Activated T-helper 1 cell treated with anti-CD3 and anti-CD28 coated beads, Interleukin-2, amount 50 U/mL, for 16 hours (primary cell): ENCODE measurements at regions not wholly inside any gene's neighbourhood (a gene's known extent, or its start where the extent isn't known, plus 50 kb on each side); places are given as distances from the start of the nearest gene placed in this dataset.

ENCODE experiments used
- DNase-seq, 2 donors: peaks; one replicate each; pipeline ENCODE4 v3.0.0-alpha.2; 2020; ENCODE audit warnings: low read depth in 1 of 2, low spot score in 1 of 2

DNA sequence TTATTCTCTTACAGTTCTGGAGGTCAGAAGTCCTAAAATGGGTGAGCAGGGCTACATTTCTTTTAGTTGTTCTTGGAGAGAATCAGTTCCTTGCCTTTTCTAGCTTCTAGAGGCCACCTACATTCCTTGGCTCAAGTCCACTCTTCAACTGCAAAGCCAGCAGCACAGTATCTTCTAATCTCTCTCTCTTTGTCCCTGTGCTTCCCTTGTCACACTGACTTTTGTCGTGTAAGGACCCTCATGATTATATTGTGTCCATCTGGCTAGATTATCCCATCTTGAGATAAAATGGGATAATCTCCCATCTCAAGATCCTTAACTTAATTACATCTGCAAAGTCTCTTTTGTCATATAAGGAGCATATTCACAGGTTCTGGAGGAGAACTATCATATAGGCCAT, 359.0 kb downstream of the ADRA2A start:
- no peak for DNase-seq

DNA sequence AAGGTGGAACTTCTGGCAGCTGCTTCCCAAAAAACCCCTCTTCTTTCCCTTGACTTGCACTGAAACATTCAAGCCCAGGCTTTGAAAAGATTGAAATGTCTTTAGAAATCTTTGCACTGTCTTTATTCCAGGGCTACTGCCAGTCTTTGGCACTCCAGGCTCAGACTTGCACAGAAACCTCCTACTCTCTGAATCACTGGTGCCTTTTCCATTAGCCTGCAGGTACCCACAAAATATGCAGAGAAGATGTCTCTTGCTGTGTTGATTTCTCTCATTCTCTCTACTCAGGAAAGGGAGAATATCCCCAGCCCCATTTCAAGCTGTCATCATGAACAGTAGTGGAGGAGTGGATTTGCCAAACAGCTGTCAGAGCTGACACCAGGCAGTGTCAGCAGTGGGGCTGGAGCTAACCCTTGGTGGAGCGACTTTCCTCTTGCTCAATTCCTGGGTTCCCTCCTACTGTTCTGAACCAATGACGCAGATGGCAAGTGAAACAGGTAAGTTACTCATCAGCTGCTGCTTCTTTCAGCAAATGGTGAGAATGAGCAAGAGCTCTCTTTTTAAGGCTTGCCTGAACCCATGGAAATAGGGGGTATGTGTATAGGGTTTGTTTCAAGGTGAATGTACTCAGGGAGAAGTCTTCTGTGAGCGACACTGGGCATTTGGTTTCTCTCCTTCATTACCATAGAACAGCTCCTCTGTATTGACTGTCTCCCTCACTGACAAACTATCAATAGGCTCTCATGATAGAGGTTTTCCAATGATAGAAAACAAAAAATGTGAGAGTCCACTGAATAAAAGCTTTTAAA, 362.4 kb downstream of the ADRA2A start:
- DNase-seq: no peak

DNA sequence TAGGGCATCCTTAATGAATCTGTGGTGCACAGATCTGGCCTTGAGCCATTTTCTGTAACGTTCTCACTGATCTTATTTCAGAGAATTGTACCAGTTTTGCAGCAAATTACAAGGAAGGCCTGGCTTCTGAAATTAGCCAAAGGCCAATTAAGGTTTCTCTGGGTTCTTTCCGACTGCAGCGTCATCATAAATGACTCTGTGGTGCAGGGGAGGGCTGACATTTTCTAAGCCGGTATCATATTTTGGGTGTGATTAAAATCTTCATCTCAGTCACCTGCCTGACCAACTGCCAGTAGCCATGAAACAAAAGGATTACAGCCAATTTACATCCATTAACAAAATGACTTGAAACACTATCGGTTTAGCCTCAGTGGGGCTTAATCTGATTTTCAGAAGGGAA, 363.7 kb downstream of the ADRA2A start:
- no peak for DNase-seq

DNA sequence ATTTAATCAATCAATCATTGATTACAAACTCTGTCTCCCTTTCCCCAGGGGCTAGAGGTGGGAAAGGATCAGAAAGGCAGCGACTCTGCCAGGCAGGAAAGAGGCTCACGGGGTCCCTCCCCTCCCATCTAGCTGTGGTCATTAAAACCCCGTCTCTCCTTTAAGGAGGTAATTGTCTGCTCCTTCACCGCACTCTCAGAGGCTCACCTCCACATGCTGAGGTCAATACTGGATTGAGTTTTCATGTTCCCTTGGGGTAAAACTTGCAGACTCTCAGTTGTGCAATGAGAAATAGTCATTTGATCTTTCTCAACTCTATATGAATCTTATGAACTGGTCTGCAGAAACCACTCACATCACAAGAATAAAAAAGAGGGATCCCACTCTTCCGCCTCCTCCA, 368.8 kb downstream of the ADRA2A start:
- no peak for DNase-seq

DNA sequence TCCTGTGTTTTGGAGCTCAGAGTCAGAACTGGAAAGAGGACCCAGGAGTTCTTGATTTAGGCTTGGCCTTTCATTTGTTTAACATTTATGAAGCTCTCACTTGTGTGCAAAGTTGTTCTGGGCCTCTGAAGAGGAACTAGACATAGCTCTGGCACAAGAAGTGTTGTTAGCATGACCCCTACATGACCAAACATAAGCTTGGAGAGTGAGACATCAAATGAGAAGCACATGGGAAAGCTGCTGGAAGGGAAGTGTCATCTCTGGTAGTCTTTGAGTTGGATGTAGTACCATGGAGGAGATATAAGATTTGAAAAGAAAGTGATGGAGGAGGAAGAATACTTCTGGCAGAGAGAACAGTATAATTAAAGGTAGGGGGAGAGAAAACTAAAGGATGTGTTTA, 370.1 kb downstream of the ADRA2A start:
- DNase-seq: no peak

DNA sequence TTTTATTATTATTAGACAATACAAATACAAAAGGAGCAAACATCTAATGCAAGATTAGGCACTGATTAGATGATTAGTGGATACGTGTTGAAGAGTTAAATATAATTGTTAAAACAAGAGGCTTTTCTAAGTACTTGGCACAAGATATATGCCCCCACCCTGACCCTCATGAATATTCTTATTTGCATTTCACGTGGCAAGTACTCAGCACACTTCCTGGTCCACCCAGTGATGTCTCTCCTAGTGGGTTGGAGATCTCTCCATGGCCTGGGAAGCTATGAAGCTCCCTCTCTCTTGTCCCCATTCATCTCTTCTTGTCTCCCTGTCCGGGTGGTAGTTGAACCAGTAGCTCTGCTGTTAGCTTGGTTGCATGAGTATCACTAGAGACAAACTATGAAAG, 375.3 kb downstream of the ADRA2A start:
- no peak for DNase-seq

DNA sequence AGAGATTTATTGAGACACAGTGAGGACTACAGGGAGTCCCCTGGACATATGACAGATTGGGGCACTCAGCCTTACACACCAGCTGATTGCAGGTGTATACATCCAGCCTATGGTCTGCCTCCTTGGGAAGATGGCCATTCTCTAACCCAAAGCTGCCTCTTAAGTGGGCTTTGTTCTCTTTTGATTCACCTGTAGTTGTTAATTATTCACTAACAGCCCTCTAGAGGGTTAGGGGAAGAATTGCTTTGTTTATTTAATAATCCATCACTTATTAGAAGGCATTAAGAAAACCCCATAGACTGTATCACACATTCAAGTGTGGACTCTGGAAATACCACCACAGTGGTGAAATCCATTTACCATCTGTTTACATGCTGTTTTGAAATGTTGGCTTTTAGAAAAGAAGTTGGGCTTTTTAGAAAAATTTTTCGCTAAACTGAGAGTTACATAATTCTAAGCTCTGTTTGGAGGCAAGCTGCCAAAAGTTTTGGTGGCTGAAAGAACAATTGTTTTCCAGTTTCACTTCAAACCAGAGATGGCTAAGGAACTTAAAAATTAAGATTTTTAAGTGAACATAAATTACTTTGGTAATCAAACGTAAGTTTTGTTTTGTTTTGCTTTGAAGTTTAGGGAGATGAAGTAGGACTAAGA, 379.1 kb downstream of the ADRA2A start:
- DNase-seq: no peak

DNA sequence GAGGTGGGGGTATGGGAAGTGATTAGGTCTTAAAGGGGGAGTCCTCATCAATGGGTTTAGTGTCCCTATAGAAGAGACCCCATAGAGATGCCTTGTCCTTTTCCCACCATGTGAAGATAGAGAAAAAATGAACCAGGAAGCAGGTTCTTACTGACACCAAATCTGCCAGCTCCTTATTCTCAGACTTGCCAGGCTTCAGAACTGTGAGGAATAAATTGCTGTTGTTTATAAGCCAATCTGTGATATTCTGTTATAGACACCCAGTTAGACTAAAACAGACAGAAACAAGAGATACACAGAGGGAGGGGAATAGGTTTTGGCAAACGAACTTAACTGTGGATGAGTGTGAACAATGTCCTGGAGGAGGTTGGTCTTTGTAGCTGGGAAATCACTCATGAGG, 381.4 kb downstream of the ADRA2A start:
- no peak for DNase-seq

DNA sequence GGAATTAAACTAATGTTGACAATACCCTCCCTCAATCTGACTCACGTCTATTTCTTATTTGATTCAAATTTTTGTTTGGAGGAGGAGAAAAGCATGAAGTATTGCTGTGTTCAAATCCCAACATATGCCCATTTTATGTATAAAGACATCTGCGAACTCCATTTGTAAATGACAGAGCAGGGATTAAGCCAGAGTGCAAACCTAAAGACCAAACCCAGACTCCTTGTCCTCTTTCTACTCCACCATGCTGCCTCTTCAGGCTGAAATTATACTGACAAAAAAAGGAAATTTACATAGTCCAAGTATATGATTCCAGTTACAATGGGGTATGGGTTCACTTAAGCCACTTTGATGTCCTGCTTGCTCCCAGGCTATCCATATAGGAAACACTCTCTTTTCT, 383.1 kb downstream of the ADRA2A start:
- no peak for DNase-seq

DNA sequence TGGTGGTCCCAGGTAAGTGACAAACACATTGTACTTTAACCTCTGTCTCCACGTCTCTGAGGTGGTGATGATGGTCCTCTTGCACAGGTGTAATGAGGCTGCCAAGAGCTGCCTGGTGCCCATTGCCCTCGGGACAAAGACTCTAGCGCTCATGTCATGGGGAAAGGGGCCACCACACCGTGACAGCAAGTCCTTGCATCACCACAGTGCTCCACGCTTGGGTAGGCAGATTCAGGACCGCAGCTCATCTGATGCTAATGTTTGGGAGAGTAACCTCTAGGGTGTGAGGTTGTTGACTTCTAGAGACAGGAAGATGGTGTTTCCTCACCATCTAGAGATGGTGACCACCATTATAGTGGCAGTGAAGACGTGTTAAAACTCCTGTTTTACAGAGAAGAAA, 395.6 kb downstream of the ADRA2A start:
- DNase-seq: no peak

DNA sequence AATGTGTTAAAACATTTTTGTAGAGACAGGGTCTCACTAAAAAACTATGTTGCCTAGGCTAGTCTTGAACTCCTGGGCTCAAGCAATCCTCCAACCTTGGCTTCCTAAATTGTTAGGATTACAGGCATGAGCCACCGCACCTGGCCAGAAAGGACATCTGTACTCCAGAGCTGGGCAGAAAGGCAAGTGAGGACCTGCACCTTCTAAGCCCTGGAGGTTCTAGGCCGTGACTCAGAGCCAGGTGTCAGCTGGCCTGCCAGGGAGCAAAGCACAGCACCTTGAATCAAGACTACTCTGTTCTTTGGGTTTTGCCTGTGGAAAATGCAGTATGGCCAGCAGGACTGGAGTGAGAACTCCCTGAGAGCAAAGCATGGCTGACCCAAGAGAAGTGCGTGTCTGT, 396.5 kb downstream of the ADRA2A start:
- DNase-seq: no peak

DNA sequence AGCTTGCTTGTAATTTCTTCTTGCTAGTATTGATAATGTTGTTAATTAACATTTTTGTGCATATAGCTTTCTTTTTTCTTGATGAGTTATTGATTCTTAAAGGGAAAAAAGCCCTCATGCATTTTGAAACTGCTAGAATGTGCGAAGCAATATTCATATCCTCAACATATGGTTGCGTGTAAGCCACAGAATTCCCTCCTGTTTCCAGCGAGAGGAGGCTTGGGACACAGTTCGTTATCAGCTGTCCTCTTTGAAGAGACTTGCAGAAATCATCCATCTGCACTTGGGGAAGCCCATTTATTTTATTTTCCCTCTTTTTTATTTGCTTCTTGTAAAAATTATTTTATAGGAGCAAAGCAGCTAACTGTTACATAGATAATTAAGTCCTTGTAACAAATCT, 398.0 kb downstream of the ADRA2A start:
- DNase-seq: no peak

DNA sequence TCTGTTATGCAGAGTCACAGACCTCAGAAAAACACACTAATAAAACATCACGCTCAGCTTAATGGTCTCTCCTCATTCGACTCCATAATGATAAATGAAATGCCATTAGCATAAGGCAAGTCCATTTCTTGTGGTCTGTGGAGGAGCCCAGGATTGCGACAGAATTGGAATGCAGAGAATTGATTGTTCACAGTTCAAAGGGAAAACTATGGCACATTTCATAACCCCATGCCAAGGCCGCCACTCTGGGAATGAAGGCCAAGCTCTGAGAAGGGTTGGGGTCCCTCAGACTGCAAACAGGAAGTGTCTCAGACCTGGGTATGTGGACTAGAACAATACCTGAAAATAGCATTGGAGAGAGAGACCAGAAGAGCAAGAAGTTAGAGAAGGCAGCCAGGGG, 398.9 kb downstream of the ADRA2A start:
- no peak for DNase-seq

DNA sequence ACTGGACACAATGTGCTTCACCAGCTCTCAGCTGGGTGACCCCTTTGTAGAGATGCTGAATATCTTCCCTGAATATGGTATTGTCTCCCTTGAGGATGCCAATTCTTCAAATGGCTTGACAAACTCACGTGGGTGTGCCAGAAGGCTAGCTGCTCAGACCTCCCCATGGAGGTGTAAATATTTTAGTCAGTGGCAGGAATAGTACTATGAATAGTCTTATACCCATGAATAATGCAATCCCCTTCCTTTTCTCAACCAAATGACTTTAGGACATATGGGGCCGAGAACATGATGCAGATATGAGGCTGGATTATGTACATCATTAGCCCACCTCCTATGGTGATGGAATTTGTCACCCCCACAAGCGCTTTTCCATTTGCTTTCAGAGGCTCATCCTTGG, 401.8 kb downstream of the ADRA2A start:
- DNase-seq: no peak

DNA sequence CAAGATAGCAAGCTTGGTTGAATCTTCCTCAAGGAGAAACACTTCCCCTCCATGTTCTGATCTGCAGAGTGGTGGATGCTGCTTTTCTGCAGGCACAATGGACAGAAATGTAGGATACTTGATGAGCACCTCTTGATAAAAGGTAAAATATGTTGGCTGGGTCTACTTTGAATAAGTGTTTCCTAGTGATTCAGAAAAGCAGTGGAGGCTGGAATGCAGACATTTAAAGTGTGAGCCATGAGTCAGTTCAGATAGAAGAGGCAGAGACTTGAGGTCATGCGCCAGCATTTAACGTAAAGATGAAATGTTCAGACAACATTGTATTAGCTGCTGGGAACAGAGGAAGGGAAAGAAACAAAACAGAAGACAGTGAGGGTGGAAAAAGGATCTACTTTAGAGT, 403.1 kb downstream of the ADRA2A start:
- no peak for DNase-seq

DNA sequence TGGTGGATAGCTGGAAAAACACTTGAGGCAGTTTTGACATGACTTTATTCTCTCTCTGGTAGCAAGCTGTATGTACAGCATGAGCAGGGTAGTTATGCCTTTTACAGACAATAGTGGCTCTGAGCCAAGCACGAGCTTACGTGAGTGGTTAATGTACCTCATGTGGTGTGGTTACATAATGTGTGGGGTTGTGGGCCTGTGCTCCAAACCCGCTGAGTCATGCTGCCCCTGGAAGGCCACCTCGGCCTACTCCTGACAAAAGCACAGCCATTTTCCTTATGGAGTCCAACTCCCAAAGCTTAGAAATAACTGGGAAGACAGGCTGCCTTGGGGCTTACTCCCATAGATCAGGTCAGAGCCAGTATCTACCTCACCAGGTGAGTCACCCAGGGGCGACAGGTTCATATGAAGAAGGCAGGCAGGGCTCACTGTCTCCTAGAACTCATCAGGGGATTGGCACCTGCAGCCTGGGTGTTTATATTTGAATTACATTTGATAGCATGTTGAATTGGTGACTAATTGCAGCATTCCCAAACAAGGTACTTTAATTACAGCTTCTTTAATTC, 404.5 kb downstream of the ADRA2A start:
- DNase-seq: no peak

DNA sequence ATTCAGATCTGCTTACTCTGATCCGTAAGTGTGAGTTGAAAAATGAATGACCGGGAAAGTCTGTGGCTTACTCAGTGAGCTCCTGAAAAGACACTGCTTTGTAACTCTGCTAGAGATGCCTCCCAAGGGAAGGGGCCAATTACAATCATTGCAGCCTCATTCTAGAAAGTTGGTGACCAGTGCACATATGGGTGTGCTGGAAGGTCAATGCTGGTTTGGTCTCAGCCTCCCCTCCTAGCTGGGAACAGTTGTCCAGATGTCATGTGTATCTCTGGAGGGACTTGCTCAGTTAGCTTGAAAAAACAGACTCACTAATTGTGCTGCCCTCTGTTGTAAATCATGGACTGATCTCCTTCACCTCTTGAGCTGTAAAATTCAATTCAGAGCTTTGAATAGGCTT, 405.0 kb downstream of the ADRA2A start:
- no peak for DNase-seq

DNA sequence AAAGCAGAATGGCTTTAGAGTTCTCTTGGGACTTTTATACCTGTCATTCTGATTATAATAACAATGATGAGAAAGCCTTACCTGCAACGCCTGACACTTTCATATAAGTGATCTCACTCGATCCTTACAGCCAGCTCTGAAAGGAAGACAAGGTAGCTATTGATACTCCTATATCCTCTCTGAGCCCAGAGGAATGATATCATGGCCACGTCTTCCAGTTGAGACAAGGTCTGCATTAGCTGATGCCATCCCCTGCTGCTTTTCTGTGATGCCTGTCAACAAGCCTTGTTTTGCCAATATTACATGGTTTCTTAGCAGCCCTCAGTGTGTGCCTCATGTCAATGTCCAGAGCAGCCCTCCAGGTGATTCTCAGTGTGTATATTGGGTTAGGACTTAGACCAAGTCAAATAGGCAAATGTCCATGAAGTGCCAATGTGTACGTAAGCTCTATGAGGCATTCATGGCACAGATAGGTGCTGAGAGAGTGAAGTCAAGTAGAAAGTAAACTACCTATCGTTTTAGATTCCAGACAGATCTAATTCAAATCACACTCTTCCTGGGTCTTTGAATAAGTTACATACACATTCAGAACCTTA, 405.9 kb downstream of the ADRA2A start:
- DNase-seq: no peak

DNA sequence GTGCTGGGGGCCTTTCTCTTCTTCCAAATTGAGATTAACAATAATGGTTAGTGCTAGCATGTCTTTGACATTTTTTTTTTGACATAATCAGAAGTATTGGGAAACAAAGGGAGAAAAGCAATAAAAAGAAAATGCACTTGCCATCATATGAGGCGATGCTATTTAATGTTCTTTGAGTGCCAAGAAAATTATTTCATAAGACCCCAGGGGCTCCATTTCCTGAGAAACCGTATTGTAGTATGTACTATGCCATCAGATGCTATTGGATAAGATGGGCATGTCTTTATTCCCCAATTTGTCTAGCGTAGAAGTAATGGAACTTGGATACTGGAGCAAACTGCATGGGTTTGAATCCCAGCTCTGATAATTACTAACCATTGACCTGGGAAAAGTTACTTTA, 408.9 kb downstream of the ADRA2A start:
- DNase-seq: no peak

DNA sequence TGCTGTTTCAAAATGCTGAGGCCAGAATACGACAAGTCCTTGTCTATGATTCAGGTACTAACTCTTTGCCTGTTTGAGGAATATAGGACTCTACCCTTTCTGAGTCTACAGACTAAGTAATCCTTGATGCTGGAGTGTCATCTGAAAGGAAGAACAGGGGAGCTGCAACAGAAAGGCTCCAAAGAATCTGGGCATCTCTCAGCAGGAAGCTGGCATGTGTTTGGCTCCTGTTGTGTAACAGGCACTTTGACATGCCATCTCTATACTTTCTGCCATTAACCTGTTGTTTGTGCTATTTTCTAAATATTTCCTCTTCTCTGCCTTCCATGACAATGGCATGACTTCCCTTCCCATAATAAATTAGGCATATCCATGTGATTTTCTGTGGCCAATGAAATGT, 409.5 kb downstream of the ADRA2A start:
- DNase-seq: no peak

DNA sequence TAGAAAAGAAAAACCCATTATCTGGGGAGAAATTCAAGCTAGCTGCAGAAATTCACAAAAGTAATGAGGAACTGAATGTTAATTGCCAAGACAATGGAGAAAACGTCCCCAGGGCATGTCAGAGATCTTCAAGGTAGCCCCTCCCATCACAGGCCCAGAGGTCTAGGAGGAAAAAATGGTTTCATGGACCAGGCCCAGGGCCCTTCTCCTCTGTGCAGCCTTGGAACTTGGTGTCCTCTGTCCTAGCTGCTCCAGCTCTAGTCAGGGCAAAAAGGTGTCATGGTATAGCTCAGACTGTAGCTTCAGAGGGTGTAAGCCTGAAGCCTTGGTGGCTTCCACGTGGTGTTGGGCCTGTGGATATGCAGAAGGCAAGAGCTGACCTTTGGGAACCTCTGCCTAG, 411.8 kb downstream of the ADRA2A start:
- DNase-seq: no peak

DNA sequence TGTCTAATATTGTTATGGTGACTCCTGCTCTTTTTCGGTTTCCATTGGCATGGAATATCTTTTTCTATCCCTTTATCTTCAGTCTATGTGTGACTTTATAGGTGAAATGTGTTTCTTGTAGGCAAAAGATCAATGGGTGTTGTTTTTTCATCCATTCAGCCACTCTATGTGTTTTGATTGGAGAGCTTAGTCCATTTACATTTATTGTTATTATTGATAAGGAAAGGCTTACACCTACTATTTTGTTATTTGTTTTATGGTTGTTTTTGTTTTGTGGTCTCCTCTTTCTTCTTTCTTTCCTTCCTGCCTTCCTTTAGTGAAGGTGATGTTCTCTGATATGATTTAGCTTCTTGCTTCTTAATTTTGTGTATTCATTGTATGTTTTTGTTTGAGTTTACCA, 414.3 kb downstream of the ADRA2A start:
- DNase-seq: no peak
